HepG2 (cell line): ENCODE measurements at regions not wholly inside any gene's neighbourhood (a gene's known extent, or its start where the extent isn't known, plus 50 kb on each side); places are given as distances from the start of the nearest gene placed in this dataset.

Experiments used
- ATAC-seq: fragments of 200-7000 bp; cut with Tn5 transposase; 3 replicates; pipeline ENCODE4 v1.9.1; 2020; ENCODE audit warnings: mild to moderate bottlenecking, moderate library complexity
- BruUV-seq: library from RNA; stranded (reverse); fragments of 400-500 nt; replicated peaks from 2 replicates; lab custom pipeline; 2021; lab: Mats Ljungman, UMichigan
- CTCF ChIA-PET: fragments of 300-600 bp; formaldehyde crosslinking; extraction: SDS; loops from one replicate; lab custom pipeline; 2021; ENCODE audit warnings: low total read pairs, inconsistent platforms, low intra/inter-chr PET ratio; lab: Yijun Ruan, JAX
- POLR2A ChIA-PET: fragments of 350-600 bp; sonication (Branson Sonifier 250); formaldehyde crosslinking; loops from one replicate; lab custom pipeline; 2020; ENCODE audit warnings: antibody characterized with exemption, inconsistent platforms; lab: Yijun Ruan, JAX
- DNase-seq: peaks from one replicate; pipeline ENCODE4 v3.0.0-alpha.2; 2015; ENCODE audit warnings: low spot score
- FAIRE-seq: peaks from 3 replicates; lab custom pipeline; 2011; peaks lifted over from hg19 to GRCh38; lab: Jason Lieb, UNC
- H2AFZ ChIP-seq: one replicate; pipeline ENCODE4 v1.6.1; 2011; ENCODE audit warnings: low read length, inconsistent platforms
- H3K27ac ChIP-seq: fragments of 300-600 bp; 3 replicates; pipeline ENCODE4 v1.8.0; 2011; ENCODE audit warnings: mixed run types, mild to moderate bottlenecking, mixed read lengths, low read length, inconsistent platforms; ENCODE audit not compliant: insufficient read depth; ENCODE audit errors: extremely low read length
- H3K27me3 ChIP-seq, 2 experiments: fragments of 200-600 bp in 1 of 2; 2 replicates in 1 of 2; 3 replicates in 1 of 2; pipeline versions ENCODE4 v1.6.0 to v1.8.0; 2011; ENCODE audit warnings: low read length in 2 of 2, mild to moderate bottlenecking in 2 of 2, moderate library complexity in 2 of 2, inconsistent platforms in 1 of 2; ENCODE audit not compliant: insufficient read depth in 2 of 2, control insufficient read depth in 1 of 2
- H3K36me3 ChIP-seq, 2 experiments: fragments of 200-600 bp in 1 of 2; replicated peaks in 1 of 2; 2 replicates in 1 of 2; 3 replicates in 1 of 2; pipeline versions ENCODE4 v1.5.1 to v1.8.0; 2011; ENCODE audit warnings: low read length in 2 of 2, inconsistent platforms in 1 of 2; ENCODE audit not compliant: insufficient read depth in 2 of 2, control insufficient read depth in 1 of 2
- H3K4me1 ChIP-seq: 2 replicates; pipeline ENCODE4 v1.5.1; 2012; ENCODE audit warnings: low read length, inconsistent platforms; ENCODE audit not compliant: insufficient read depth
- H3K4me2 ChIP-seq: 2 replicates; pipeline ENCODE4 v1.6.0; 2011; ENCODE audit warnings: low read depth, low read length, inconsistent platforms
- H3K4me3 ChIP-seq, 3 experiments: fragments of 200-600 bp in 1 of 3; sonication (generic), shearing (Covaris generic) in 1 of 3; replicated peaks in 1 of 3; 2 replicates each; pipeline ENCODE4 v1.5.1; 2011 to 2016; ENCODE audit warnings: low read length in 3 of 3, inconsistent platforms in 2 of 3, low read depth in 2 of 3, mild to moderate bottlenecking in 2 of 3, control low read depth in 1 of 3, mixed read lengths in 1 of 3; ENCODE audit not compliant: insufficient read depth in 1 of 3
- H3K79me2 ChIP-seq: one replicate; pipeline ENCODE4 v1.6.1; 2011; ENCODE audit warnings: low read length, inconsistent platforms; ENCODE audit not compliant: insufficient read depth
- H3K9ac ChIP-seq: 2 replicates; pipeline ENCODE4 v1.6.0; 2011; ENCODE audit warnings: mild to moderate bottlenecking, low read depth, low read length, inconsistent platforms; ENCODE audit not compliant: insufficient read depth
- H3K9me3 ChIP-seq: 2 replicates; pipeline ENCODE4 v1.5.1; 2012; ENCODE audit warnings: mild to moderate bottlenecking, low read length
- H4K20me1 ChIP-seq: 2 replicates; pipeline ENCODE4 v1.6.0; 2011; ENCODE audit warnings: inconsistent platforms, mild to moderate bottlenecking, low read length, moderate library complexity; ENCODE audit not compliant: insufficient read depth
- GATAD1 ChIP-seq: IDR thresholded peaks from 2 replicates; pipeline ENCODE4 v1.6.1; 2016; ENCODE audit warnings: missing genetic modification reagents, missing compliant biosample characterization
- GMEB1 ChIP-seq: sonication (generic); formaldehyde crosslinking; IDR thresholded peaks from 2 replicates; pipeline ENCODE4 v1.5.1; 2020; ENCODE audit warnings: missing genetic modification reagents, mild to moderate bottlenecking, borderline replicate concordance
- TERF1 ChIP-seq: sonication (generic); formaldehyde crosslinking; IDR thresholded peaks from 2 replicates; pipeline ENCODE4 v1.8.0; 2022; ENCODE audit warnings: mild to moderate bottlenecking, missing genetic modification reagents, moderate library complexity
- ZBTB3 ChIP-seq: sonication (generic); formaldehyde crosslinking; IDR thresholded peaks from 2 replicates; pipeline ENCODE4 v1.4.0; 2020; ENCODE audit warnings: low read depth, mild to moderate bottlenecking, moderate library complexity, missing genetic modification reagents, borderline replicate concordance
- ZNF34 ChIP-seq: sonication (generic); formaldehyde crosslinking; IDR thresholded peaks from 2 replicates; pipeline ENCODE4 v1.4.0; 2020; ENCODE audit warnings: mild to moderate bottlenecking, missing genetic modification reagents, borderline replicate concordance
- ZNF691 ChIP-seq: sonication (generic); formaldehyde crosslinking; IDR thresholded peaks from 2 replicates; pipeline ENCODE4 v1.4.0; 2020; ENCODE audit warnings: missing genetic modification reagents, low read depth, mild to moderate bottlenecking, borderline replicate concordance
- WGBS: methylation state at CpG from one replicate; pipeline ENCODE4 v1.1.6; 2017; ENCODE audit warnings: low lambda C conversion rate; 5-methylcytosine and 5-hydroxymethylcytosine counted together
- in situ Hi-C: cut with HindIII; loops from 2 replicates; pipeline ENCODE4 v1.10.0; 2017; ENCODE audit warnings: low pct_unique_long_range_greater_than_20kb; ENCODE audit not compliant: extremely low pct_ligation_motif_present
- intact Hi-C: fragments of 100-400 bp; cut with micrococcal nuclease; formaldehyde crosslinking; loops from one replicate; pipeline ENCODE4 v1.10.0; 2022; ENCODE audit not compliant: unreplicated experiment

- H3K79me2 ChIP-seq, result no peaks in the 10 kb centered on the region
- no peak overlapping the region for H3K4me2 ChIP-seq
- H2AFZ ChIP-seq, result no peak overlapping the region
- H3K36me3 ChIP-seq, result no peaks in the 10 kb centered on the region
- H3K27ac ChIP-seq, result no peak overlapping the region
- H3K9ac ChIP-seq, result no peak overlapping the region
- no peak for FAIRE-seq
- BruUV-seq, result no TSS peak
- no peak overlapping the region for H3K4me3 ChIP-seq
- no peak for DNase-seq
- POLR2A ChIA-PET, result no interaction called here
- in situ Hi-C loops (no loop called here), intact Hi-C loops (no loop called here)
- CTCF ChIA-PET, result no interaction called here
- peaks cover 0 to 6% of the 10 kb centered on the region in 2 experiments; a peak in 1 of 5 replicates for H3K27me3 ChIP-seq
- H3K4me1 ChIP-seq, result no peaks in the 10 kb centered on the region
- ATAC-seq, result no peak
- TF ChIP-seq ZNF34, result no peak
- TF ChIP-seq GATAD1 (CRISPR knock-in tag), result no peak
- TF ChIP-seq ZNF691 (CRISPR knock-in tag), result no peak
- no peak for TF ChIP-seq ZBTB3
- TF ChIP-seq TERF1, result no peak
- TF ChIP-seq GMEB1 (CRISPR knock-in tag), result no peak
- H3K9me3 ChIP-seq, result no peaks in the 10 kb centered on the region
- H4K20me1 ChIP-seq, result no peaks in the 10 kb centered on the region
- 4% methylated on average over 4 of the region's 4 CpGs for WGBS
Measured at GRCh38 chr5:16995372-16995771, 59.3 kb upstream of the MYO10 start.
